Sigmoid colon (tissue), 4 donors: ENCODE measurements at regions not wholly inside any gene's neighbourhood (a gene's known extent, or its start where the extent isn't known, plus 50 kb on each side); places are given as distances from the start of the nearest gene placed in this dataset.

Experiments used
- POLR2A ChIP-seq, 2 donors: fragments of 450-650 bp; IDR thresholded peaks; one replicate each; pipeline ENCODE4 v1.6.1; 2016; ENCODE audit warnings: antibody characterized with exemption in 2 of 2, mild to moderate bottlenecking in 2 of 2, moderate library complexity in 2 of 2
- POLR2AphosphoS5 ChIP-seq, 4 donors: sonication (generic); formaldehyde crosslinking; IDR thresholded peaks; one replicate each; pipeline ENCODE4 v1.6.1; 2017; ENCODE audit warnings: antibody characterized with exemption in 4 of 4
- TF ChIP-seq, protein P1 (sequence below), 4 experiments: fragments of 450-650 bp in 3 of 4; fragments of 200-600 bp in 1 of 4; IDR thresholded peaks; one replicate each; pipeline ENCODE4 v1.5.1; 2016 to 2019; ENCODE audit warnings: antibody characterized with exemption in 4 of 4, mild to moderate bottlenecking in 3 of 4, moderate library complexity in 2 of 4

DNA sequence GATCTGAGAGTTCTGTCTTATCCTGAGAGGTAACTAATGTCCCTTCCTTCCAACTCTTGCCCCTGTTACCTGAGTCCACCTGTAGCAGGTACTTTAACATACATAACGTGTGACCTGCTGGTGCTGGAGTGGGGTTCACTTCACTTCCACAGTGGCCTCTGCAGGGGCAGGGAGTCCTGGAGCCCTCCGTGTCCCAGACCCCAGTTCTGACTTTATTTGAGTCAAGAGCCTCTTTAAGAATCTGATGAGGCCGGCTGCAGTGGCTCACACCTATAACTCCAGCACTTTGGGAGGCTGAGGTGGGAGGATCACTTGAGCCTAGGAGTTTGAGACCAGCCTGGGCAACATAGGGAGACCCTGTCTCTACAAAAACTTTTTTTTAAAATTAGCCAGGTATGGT, 117.0 kb upstream of the RET start:
- TF ChIP-seq POLR2A (IDR thresholded peaks at IDR 0.05) (no peak), POLR2AphosphoS5 (IDR thresholded peaks at IDR 0.05) (no peak)
- TF ChIP-seq, protein P1, sequence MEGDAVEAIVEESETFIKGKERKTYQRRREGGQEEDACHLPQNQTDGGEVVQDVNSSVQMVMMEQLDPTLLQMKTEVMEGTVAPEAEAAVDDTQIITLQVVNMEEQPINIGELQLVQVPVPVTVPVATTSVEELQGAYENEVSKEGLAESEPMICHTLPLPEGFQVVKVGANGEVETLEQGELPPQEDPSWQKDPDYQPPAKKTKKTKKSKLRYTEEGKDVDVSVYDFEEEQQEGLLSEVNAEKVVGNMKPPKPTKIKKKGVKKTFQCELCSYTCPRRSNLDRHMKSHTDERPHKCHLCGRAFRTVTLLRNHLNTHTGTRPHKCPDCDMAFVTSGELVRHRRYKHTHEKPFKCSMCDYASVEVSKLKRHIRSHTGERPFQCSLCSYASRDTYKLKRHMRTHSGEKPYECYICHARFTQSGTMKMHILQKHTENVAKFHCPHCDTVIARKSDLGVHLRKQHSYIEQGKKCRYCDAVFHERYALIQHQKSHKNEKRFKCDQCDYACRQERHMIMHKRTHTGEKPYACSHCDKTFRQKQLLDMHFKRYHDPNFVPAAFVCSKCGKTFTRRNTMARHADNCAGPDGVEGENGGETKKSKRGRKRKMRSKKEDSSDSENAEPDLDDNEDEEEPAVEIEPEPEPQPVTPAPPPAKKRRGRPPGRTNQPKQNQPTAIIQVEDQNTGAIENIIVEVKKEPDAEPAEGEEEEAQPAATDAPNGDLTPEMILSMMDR (IDR thresholded peaks at IDR 0.05), result no peak
